H1 (cell line): ENCODE measurements at regions not wholly inside any gene's neighbourhood (a gene's known extent, or its start where the extent isn't known, plus 50 kb on each side); places are given as distances from the start of the nearest gene placed in this dataset.

Source experiments
- CTCF ChIA-PET: fragments of 300-600 bp; sonication (Branson Sonifier 250); formaldehyde crosslinking; loops from one replicate; lab custom pipeline; 2021; ENCODE audit not compliant: partially characterized antibody; lab: Charles Lee
- POLR2A ChIA-PET: fragments of 300-600 bp; sonication (Branson Sonifier 250); formaldehyde crosslinking; loops from one replicate; lab custom pipeline; 2021; ENCODE audit warnings: inconsistent platforms; ENCODE audit not compliant: partially characterized antibody; lab: Charles Lee
- DNase-seq, 2 experiments: peaks; one replicate each; pipeline versions ENCODE4 v3.0.0 to v3.0.0-alpha.2; 2010 to 2022; ENCODE audit warnings: low spot score in 2 of 2, low read depth in 1 of 2, mixed read lengths in 1 of 2
- FAIRE-seq: peaks from 2 replicates; lab custom pipeline; 2011; peaks lifted over from hg19 to GRCh38; lab: Jason Lieb, UNC
- H2AFZ ChIP-seq: 2 replicates; pipeline ENCODE4 v1.8.1; 2012; ENCODE audit warnings: low read length, inconsistent platforms
- H2AK5ac ChIP-seq: 2 replicates; pipeline ENCODE4 v1.6.1; 2013; ENCODE audit warnings: low read depth, low read length
- H2BK120ac ChIP-seq: replicated peaks from 2 replicates; pipeline ENCODE3; 2013; ENCODE audit warnings: low read depth, low read length, inconsistent platforms
- H2BK12ac ChIP-seq: 2 replicates; pipeline ENCODE4 v1.6.1; 2013; ENCODE audit warnings: low read depth, low read length
- H2BK15ac ChIP-seq: 2 replicates; pipeline ENCODE4 v1.6.1; 2013; ENCODE audit warnings: low read length
- H2BK20ac ChIP-seq: 2 replicates; pipeline ENCODE4 v1.6.1; 2013; ENCODE audit warnings: low read length
- H2BK5ac ChIP-seq: 2 replicates; pipeline ENCODE4 v1.6.1; 2013; ENCODE audit warnings: low read depth, low read length
- H3K14ac ChIP-seq: 2 replicates; pipeline ENCODE4 v1.6.1; 2013; ENCODE audit warnings: inconsistent platforms; ENCODE audit not compliant: insufficient read length
- H3K18ac ChIP-seq: 2 replicates; pipeline ENCODE4 v1.6.1; 2013; ENCODE audit warnings: low read length; ENCODE audit errors: extremely low read depth
- H3K23ac ChIP-seq: 2 replicates; pipeline ENCODE4 v1.6.1; 2013; ENCODE audit warnings: inconsistent platforms; ENCODE audit not compliant: insufficient read length
- H3K23me2 ChIP-seq: 2 replicates; pipeline ENCODE4 v1.6.1; 2013; ENCODE audit warnings: low read depth, low read length
- H3K27ac ChIP-seq: 2 replicates; pipeline ENCODE4 v1.6.1; 2011; ENCODE audit warnings: low read depth, low read length, inconsistent platforms
- H3K27me3 ChIP-seq, 4 experiments: replicated peaks in 1 of 4; 1 replicate in 1 of 4; 2 replicates in 3 of 4; pipeline versions ENCODE4 v1.6.1 to v1.8.1; 2011 to 2013; ENCODE audit warnings: low read length in 3 of 4, mild to moderate bottlenecking in 3 of 4, inconsistent platforms in 2 of 4, mixed read lengths in 2 of 4, moderate library complexity in 1 of 4; ENCODE audit not compliant: control insufficient read depth in 3 of 4, insufficient read depth in 3 of 4; ENCODE audit errors: extremely low read depth in 1 of 4
- H3K36me3 ChIP-seq, 4 experiments: 2 replicates each; pipeline versions ENCODE4 v1.6.1 to v1.8.1; 2011 to 2013; ENCODE audit warnings: mild to moderate bottlenecking in 4 of 4, low read length in 3 of 4, moderate library complexity in 2 of 4, control low read depth in 1 of 4, inconsistent platforms in 1 of 4; ENCODE audit not compliant: insufficient read depth in 4 of 4, control insufficient read depth in 2 of 4
- H3K4ac ChIP-seq: replicated peaks from 2 replicates; pipeline ENCODE3; 2013; ENCODE audit warnings: low read length, low read depth, mixed read lengths, inconsistent platforms; ENCODE audit not compliant: insufficient read length
- H3K4me1 ChIP-seq, 4 experiments: replicated peaks in 1 of 4; 1 replicate in 1 of 4; 2 replicates in 3 of 4; pipeline versions ENCODE4 v1.6.1 to v1.8.1; 2011 to 2013; ENCODE audit warnings: low read length in 3 of 4, inconsistent platforms in 2 of 4, mixed read lengths in 1 of 4; ENCODE audit not compliant: insufficient read depth in 4 of 4, control insufficient read depth in 3 of 4
- H3K4me2 ChIP-seq, 2 experiments: 2 replicates each; pipeline versions ENCODE4 v1.6.1 to v1.8.1; 2011 to 2013; ENCODE audit warnings: low read depth in 2 of 2, low read length in 2 of 2, control low read depth in 1 of 2, inconsistent platforms in 1 of 2, mild to moderate bottlenecking in 1 of 2; ENCODE audit not compliant: insufficient read depth in 1 of 2
- H3K4me3 ChIP-seq, 4 experiments: fragments of 200-600, 300-600 bp in 1 of 4; sonication (generic), shearing (Covaris generic), sonication (Bioruptor Twin) in 1 of 4; 2 replicates each; pipeline versions ENCODE4 v1.5.1 to v1.8.1; 2011 to 2016; ENCODE audit warnings: low read length in 4 of 4, low read depth in 3 of 4, control low read depth in 2 of 4, inconsistent platforms in 2 of 4, mild to moderate bottlenecking in 2 of 4, mixed read lengths in 1 of 4, moderate library complexity in 1 of 4; ENCODE audit not compliant: insufficient read depth in 2 of 4; ENCODE audit errors: extremely low read depth in 1 of 4
- H3K56ac ChIP-seq: replicated peaks from 2 replicates; pipeline ENCODE3; 2013; ENCODE audit warnings: low read depth, mild to moderate bottlenecking, mixed read lengths, low read length, inconsistent platforms; ENCODE audit not compliant: insufficient read length
- H3K79me1 ChIP-seq: 2 replicates; pipeline ENCODE4 v1.6.1; 2013; ENCODE audit warnings: low read depth, low read length, control low read depth
- H3K79me2 ChIP-seq, 2 experiments: 2 replicates each; pipeline versions ENCODE4 v1.6.1 to v1.8.1; 2012 to 2013; ENCODE audit warnings: low read length in 2 of 2, mild to moderate bottlenecking in 2 of 2, inconsistent platforms in 1 of 2; ENCODE audit not compliant: insufficient read depth in 2 of 2, control insufficient read depth in 1 of 2
- H3K9ac ChIP-seq, 4 experiments: replicated peaks in 1 of 4; 1 replicate in 1 of 4; 2 replicates in 3 of 4; pipeline versions ENCODE4 v1.6.1 to v1.8.1; 2011 to 2013; ENCODE audit warnings: low read depth in 3 of 4, low read length in 3 of 4, control low read depth in 2 of 4, mild to moderate bottlenecking in 2 of 4, moderate library complexity in 2 of 4, inconsistent platforms in 1 of 4; ENCODE audit errors: extremely low read depth in 1 of 4
- H3K9me3 ChIP-seq, 2 experiments: 2 replicates each; pipeline versions ENCODE4 v1.6.1 to v1.8.1; 2012 to 2013; ENCODE audit warnings: mild to moderate bottlenecking in 2 of 2, moderate library complexity in 2 of 2, control low read depth in 1 of 2, inconsistent platforms in 1 of 2, low read depth in 1 of 2, low read length in 1 of 2, mixed read lengths in 1 of 2; ENCODE audit not compliant: insufficient read depth in 2 of 2
- H4K20me1 ChIP-seq, 2 experiments: replicated peaks in 1 of 2; 2 replicates each; pipeline versions ENCODE3 to v1.8.1; 2011 to 2013; ENCODE audit warnings: inconsistent platforms in 2 of 2, low read length in 2 of 2, mild to moderate bottlenecking in 1 of 2; ENCODE audit not compliant: insufficient read depth in 2 of 2, control insufficient read depth in 1 of 2
- H4K5ac ChIP-seq: 2 replicates; pipeline ENCODE4 v1.6.1; 2013; ENCODE audit warnings: low read length, low read depth, mixed read lengths, inconsistent platforms; ENCODE audit not compliant: insufficient read length
- H4K8ac ChIP-seq: 2 replicates; pipeline ENCODE4 v1.8.0; 2013; ENCODE audit warnings: mild to moderate bottlenecking, moderate library complexity, low read length, inconsistent platforms; ENCODE audit not compliant: insufficient read depth; ENCODE audit errors: extremely low read depth
- H4K91ac ChIP-seq: replicated peaks from 2 replicates; pipeline ENCODE3; 2013; ENCODE audit warnings: low read length, mixed read lengths, inconsistent platforms; ENCODE audit not compliant: insufficient read length
- BRCA1 ChIP-seq: IDR thresholded peaks from 2 replicates; pipeline ENCODE4 v1.6.1; 2012; ENCODE audit warnings: low read depth, low read length, improper control_type of control experiment
- CTBP2 ChIP-seq: IDR thresholded peaks from 2 replicates; pipeline ENCODE4 v1.7.0; 2011; ENCODE audit warnings: borderline replicate concordance, mild to moderate bottlenecking, moderate library complexity, mixed read lengths, low read length; ENCODE audit not compliant: insufficient read depth, insufficient read length
- EGR1 ChIP-seq: IDR thresholded peaks from 2 replicates; pipeline ENCODE4 v1.6.1; 2011; ENCODE audit warnings: low read depth, low read length, borderline replicate concordance
- EP300 ChIP-seq, 2 experiments: IDR thresholded peaks; 1 replicate in 1 of 2; 2 replicates in 1 of 2; pipeline ENCODE4 v1.6.1; 2011 to 2012; ENCODE audit warnings: low read depth in 2 of 2, low read length in 2 of 2, mild to moderate bottlenecking in 2 of 2, borderline replicate concordance in 1 of 2, inconsistent platforms in 1 of 2, moderate library complexity in 1 of 2
- HDAC2 ChIP-seq, 2 experiments: fragments of 300-600 bp in 1 of 2; sonication (generic) in 1 of 2; IDR thresholded peaks; 2 replicates each; pipeline ENCODE4 v1.6.1; 2011 to 2012; ENCODE audit warnings: low read depth in 2 of 2, low read length in 2 of 2, mild to moderate bottlenecking in 2 of 2, moderate library complexity in 2 of 2, borderline replicate concordance in 1 of 2, inconsistent platforms in 1 of 2
- TEAD4 ChIP-seq: IDR thresholded peaks from 2 replicates; pipeline ENCODE4 v1.6.1; 2012; ENCODE audit warnings: low read depth, low read length, inconsistent platforms, mixed read lengths
- WGBS, 2 experiments: shearing (Covaris generic) in 1 of 2; methylation state at CpG; one replicate each; pipeline versions ENCODE4 v1.1.6 to v1.1.7; 2013 to 2015; ENCODE audit warnings: low lambda C conversion rate in 2 of 2, mixed read lengths in 2 of 2, inconsistent platforms in 1 of 2, low coverage in 1 of 2, missing lambda C conversion rate in 1 of 2; ENCODE audit not compliant: insufficient replicate concordance in 2 of 2, insufficient coverage in 1 of 2, insufficient read length in 1 of 2; ENCODE audit errors: extremely low coverage in 1 of 2, missing lambda C conversion rate in 1 of 2; 5-methylcytosine and 5-hydroxymethylcytosine counted together

- H3K79me2 ChIP-seq, result no peaks in the 10 kb centered on the region
- H2BK15ac ChIP-seq, result no peak overlapping the region
- H4K5ac ChIP-seq, result no peak overlapping the region
- H3K4me2 ChIP-seq, result no peak overlapping the region
- FAIRE-seq, result no peak
- no peak overlapping the region for H2AK5ac ChIP-seq
- ChIA-PET POLR2A (no interaction called here), CTCF (no interaction called here)
- no peak overlapping the region for H3K14ac ChIP-seq
- no peak overlapping the region for H3K18ac ChIP-seq
- no peak overlapping the region for H2BK20ac ChIP-seq
- no peak overlapping the region for H2BK120ac ChIP-seq
- no peak overlapping the region for H3K27ac ChIP-seq
- no peaks in the 10 kb centered on the region for H3K79me1 ChIP-seq
- no peaks in the 10 kb centered on the region for H3K27me3 ChIP-seq
- no peak overlapping the region for H3K9ac ChIP-seq
- no peaks in the 10 kb centered on the region; a peak in 1 of 4 replicates for H3K9me3 ChIP-seq
- H3K4ac ChIP-seq, result no peak overlapping the region
- no peaks in the 10 kb centered on the region for H3K23me2 ChIP-seq
- WGBS, 2 experiments, result 100% methylated on average over 2 of the region's 2 CpGs; no CpG with 5 or more reads in 1 of the 2 experiments
- no peak overlapping the region for H4K8ac ChIP-seq
- no peak overlapping the region for H3K56ac ChIP-seq
- H2BK12ac ChIP-seq, result no peak overlapping the region
- H3K36me3 ChIP-seq, result no peaks in the 10 kb centered on the region
- H3K4me3 ChIP-seq, result no peak overlapping the region
- no peak for DNase-seq
- TF ChIP-seq TEAD4 (no peak), HDAC2 (IDR thresholded peaks at IDR 0.05; ENCODE audit: borderline replicate concordance in 1 of 2, low read depth in 2 of 2, low read length in 2 of 2) (no peak), CTBP2 (no peak), EGR1 (no peak), BRCA1 (no peak), EP300 (IDR thresholded peaks at IDR 0.05; ENCODE audit: borderline replicate concordance in 1 of 2, low read depth in 2 of 2, low read length in 2 of 2) (no peak)
- H4K91ac ChIP-seq, result no peak overlapping the region
- no peaks in the 10 kb centered on the region for H4K20me1 ChIP-seq
- no peak overlapping the region for H2AFZ ChIP-seq
- H3K4me1 ChIP-seq, result no peaks in the 10 kb centered on the region
- H2BK5ac ChIP-seq, result no peak overlapping the region
- H3K23ac ChIP-seq, result no peak overlapping the region
Measured at GRCh38 chr6:85089255-85089654, 324.9 kb upstream of the TBX18 start.
